ENCODE measurements at regions not wholly inside any gene's neighbourhood (a gene's known extent, or its start where the extent isn't known, plus 50 kb on each side); places are given as distances from the start of the nearest gene placed in this dataset.
"Not testable (repeated sequence)": the region's sequence is repeated elsewhere in the genome, so short reads cannot be mapped to it uniquely, and the experiment has no call there.

DNA sequence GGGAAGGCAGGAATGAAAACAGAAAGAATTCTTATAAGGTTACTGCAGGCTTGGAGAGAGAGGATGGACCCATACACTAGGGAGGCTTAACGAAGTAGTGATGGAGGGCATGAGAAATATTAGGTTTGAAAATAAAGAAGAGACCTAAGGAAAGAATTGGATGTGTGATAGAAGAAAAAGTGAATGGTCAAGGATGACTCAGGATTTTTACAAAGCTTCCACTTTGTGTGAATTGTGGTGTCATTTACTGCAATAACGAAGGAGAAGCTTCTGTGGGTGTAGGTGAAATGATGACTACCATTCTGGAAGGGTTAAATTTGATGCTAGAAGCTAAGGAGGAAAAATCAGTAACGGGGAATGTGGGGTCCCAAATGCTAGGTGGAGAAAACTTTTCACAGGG is 191.2 kb downstream of the UTRN start:
- no peak for DNase-seq (ENCODE audit: low read depth)

DNA sequence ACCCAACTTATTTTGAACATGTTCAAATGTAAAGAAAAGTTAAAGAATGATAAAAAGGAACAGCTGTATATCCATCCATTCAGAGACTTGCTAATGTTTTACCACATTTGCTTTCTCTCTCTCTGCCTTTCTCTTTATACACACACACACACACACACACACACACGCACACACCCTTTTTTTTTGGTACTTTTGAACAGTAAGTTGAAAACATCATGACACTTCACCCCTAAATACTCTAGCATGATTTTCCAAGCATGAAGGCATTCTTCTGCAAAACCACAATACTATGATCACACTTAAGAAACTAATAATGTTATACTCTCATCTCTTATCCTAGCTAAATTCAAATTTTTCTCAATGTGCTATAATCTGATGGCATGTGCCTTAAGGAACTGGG is 192.3 kb downstream of the UTRN start:
- no peak for DNase-seq (ENCODE audit: low read depth)

DNA sequence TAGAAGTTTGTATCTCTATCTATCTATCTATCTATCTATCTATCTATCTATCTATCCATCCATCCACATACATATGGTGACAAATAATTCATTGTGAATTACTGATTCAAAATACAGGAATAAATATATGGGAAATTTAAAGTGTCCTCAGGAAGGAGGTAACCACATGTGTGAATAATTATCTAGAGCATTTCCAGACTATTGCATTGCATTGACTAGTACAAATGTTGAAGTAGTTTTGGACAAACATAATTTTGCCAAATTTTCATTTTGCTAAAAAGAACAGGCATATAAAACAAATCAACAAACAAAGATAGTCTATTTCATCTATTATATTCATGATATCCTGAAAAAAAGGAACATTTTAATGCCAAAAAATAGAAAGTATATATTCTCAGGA is 192.7 kb downstream of the UTRN start:
- DNase-seq (ENCODE audit: low read depth) = no peak

DNA sequence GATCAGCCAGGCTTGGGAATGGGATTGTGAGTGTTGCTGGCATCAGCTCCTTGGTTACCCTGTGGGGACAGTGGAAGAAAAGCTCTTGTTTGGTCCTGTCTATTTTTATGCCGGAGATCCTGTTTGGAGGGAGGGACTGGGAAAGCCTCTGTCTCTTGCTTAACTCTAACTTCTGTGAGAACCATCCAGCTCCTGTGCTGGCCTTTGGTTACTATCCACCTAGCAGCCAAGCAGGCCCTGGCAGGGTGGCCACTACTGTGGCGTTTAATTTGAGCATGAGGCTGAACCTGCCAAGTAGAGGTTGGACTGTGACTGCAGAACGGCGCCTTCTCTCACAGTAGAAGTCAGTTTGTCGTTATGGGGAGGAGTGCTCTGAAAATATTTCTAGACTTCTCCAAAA is 193.3 kb downstream of the UTRN start:
- no peak for DNase-seq (ENCODE audit: low read depth)

DNA sequence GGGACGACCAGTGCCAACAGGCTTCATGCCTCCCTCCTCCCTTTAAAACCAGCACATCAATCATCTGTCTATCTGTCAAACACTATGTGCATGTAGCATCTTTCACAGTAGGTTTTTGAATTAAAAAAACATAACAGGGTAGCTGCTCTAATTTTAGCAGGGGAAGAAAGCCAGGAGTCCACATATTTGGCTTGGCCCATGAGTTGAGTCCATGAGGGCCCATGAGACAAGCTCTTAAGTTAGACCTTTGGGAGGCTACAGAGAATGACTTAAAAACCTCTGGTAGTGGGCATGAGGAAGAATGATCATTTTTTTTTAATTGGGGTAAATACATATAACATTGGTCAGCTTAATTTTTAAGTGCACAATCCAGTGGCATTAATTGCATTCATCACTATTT is 194.9 kb downstream of the UTRN start:
- no peak for DNase-seq (ENCODE audit: low read depth)

DNA sequence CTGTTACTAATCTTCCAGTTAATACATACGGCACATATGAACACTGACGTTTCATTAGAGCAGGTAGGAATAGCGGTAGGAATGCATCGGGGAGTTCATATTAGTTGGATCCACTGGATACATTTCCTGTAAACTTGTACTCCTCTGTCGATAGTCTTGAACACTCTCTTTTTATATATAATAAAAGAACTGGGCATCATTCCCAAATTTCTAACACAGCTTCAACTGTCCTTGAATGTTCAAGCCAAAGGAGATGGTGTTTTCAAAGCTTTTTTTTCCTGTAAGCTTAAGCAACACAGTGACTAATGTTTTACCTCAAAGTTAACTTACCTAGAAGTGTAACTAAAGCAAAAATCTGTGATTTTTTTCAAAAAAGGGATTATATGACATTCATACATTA is 195.3 kb downstream of the UTRN start:
- DNase-seq (ENCODE audit: low read depth) = no peak

DNA sequence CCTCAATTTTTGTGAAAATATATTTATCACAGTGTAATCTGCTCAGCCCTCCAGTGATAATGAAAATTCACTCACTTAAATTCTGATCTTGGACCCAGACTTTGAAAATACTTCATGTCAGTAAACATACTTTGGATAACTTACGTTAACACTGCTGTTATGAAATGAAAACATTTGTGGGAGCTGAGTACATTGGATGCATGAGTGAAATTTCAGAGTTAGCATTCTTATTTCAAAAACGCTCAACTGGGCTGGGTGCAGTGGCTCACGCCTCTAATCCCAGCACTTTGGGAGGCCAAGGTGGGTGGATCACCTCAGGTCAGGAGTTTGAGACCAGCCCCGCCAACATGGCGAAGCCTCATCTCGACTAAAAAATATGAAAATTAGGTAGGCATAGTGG is 196.4 kb downstream of the UTRN start:
- no peak for DNase-seq (ENCODE audit: low read depth)

DNA sequence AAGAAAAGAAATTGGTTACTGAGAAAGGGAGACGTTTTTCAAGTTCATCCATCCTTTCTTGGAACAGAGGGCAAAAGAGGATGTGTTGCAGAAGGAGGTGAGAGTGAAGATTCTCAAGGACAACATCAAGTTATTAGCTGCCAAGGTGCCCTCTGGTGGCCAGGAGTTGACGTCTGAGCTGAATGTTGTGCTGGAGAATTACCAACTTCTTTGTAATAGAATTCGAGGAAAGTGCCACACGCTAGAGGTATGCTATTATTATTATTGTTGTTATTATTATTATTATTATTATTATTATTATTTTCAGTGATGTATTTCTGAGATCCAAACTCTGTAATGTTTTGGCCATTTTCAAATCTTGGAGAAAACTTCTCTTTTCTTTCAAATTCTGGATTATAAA is 197.0 kb downstream of the UTRN start:
- DNase-seq (ENCODE audit: low read depth) = peak; percentile 23

DNA sequence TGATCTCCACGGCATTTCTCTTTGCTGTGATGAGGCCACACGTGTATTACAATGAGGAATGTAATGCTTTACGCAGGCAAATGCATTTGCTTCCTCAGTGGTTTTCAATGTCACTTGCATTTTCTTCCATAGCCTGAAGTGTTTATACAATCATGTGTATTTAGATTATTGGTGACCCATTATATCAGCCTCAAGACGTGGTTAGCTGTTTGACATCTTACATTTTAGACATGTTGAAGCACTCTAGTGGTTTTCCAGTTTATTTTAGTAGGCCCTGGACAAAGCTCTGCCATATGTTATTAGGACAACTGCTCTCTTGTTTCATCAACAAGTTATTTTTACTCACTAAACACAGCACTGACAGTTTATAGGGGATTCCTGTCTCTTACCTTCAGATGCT is 200.4 kb downstream of the UTRN start:
- DNase-seq (ENCODE audit: low read depth) = no peak

DNA sequence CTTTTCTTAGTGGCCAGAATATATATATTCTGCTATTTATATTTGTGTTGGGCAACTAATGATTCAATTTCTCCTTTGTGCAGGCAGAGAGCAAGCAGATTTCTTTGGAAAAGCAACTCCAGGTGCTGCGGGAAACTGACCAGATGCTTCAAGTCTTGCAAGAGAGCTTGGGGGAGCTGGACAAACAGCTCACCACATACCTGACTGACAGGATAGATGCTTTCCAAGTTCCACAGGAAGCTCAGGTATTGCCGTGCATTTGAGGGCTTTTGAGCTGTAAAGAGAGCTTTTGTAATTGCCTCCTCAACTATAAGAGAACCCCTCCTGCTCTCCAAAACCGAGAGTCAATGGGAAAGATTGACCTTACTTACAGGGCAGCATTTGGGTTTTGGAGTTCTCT is 203.5 kb downstream of the UTRN start:
- DNase-seq (ENCODE audit: low read depth) = no peak

DNA sequence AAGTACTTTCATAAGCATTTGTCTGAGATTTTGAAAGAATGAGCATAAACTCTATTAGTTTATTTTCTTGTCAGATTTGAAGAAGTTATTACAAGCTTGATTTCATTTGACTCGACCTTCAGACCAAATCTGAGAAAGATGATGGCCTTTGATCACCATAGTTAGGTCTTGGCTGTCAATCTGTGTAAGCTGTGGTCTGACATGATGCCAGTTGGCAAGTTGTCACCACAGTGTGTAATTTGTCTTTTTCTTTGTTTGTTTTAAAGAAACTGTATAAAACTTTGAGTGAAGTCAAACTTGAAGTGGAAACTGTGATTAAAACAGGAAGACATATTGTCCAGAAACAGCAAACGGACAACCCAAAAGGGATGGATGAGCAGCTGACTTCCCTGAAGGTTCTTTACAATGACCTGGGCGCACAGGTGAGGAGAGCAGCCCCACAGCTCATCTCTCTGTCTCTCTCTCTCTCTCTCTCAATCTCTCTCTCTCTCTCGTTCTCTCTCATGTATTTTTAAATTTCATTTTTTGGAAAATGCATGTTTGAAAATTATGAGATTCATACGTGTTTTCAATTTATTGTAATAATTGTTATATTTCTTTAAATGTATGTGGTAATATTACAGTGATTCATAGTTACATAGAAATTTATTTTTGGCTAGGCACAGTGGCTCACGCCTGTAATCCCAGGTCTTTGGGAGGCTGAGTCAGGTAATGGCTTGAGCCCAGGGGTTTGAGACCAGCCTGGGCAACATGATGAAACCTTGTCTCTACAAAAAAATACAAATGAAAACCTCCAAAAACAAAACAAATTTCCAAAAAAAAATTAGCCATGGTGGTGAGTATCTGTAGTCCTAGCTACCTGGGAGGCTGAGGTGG is 208.1 kb downstream of the UTRN start:
- DNase-seq (ENCODE audit: low read depth) = no peak

DNA sequence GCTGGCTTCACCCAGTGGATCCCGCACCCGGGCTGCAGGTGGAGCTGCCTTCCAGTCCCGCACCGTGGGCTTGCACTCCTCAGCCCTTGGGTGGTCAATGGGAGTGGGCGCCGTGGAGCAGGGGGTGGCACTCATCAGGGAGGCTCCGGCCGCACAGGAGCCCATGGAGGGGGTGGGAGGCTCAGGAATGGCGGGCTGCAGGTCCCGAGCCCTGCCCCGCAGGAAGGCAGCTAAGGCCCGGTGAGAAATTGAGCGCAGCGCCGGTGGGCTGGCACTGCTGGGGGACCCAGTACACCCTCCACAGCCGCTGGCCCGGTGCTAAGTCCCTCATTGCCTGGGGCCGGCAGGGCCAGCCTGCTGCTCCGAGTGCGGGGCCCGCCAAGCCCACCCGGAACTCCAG is 209.9 kb downstream of the UTRN start:
- DNase-seq (ENCODE audit: low read depth) = not testable (repeated sequence)

DNA sequence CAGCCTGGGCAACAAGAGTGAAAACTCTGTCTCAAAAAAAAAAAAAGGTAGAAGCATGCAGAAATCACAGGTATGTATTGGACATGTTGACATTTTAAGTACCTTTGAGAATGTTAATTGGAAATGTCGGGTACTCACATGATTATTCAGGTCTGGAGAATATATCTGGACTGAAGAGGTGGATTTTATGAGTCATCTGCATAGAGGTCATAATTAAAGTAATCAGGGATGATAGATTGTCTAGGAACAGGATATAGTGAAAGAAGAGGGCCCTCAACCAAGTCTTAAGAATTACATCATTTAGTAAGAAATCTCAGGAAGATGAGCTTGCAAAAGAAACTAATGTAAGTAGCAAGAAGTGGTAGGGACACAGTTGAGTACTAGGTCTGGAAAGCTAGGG is 212.5 kb downstream of the UTRN start:
- DNase-seq (ENCODE audit: low read depth) = no peak

DNA sequence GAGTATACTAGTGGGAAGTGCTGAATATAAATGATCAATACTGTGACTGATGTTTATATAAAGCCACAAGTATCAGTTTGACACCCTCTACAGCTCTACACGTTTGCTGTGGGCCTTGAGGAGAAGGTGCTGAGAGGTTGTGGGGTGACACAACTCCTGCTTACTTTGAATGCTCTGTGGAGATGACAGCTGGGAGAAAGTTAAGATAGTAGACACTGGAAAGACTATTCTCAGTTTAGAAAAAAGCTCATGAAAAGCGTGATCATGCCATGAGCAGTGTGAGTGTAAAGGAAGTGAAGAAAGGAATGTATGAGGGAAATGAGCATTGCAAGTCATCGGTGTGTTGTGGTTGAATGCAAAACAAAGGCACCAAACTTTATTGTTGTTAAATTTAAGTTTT is 215.8 kb downstream of the UTRN start:
- DNase-seq (ENCODE audit: low read depth) = no peak

DNA sequence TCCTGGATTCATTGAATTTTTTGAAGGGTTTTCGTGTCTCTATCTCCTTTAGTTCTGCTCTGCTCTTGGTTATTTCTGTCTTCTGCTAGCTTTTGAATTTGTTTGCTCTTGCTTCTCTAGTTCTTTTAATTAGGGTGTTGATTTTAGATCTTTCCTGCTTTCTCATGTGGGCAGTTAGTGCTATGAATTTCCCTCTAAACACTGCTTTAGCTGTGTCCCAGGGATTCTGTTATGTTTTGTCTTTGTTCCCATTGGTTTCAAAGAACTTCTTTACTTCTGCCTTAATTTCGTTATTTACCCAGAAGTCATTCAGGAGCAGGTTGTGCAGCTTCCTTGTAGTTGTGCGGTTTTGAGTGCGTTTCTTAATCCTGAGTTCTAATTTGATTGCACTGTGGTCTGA is 220.1 kb downstream of the UTRN start:
- not testable (repeated sequence) for DNase-seq (ENCODE audit: low read depth)

DNA sequence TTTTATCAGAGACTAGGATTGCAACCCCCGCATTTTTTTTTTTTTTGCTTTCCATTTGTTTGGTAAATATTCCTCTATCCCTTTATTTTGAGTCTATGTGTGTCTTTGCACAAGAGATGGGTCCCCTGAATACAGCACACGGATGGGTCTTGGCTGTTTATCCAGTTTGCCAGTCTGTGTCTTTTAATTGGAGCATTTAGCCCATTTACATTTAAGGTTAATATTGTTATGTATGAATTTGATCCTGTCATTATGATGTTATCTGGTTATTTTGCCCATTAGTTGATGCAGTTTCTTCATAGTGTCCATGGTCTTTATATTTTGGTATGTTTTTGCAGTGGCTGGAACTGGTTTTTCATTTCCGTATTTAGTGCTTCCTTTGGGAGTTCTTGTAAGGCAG is 220.9 kb downstream of the UTRN start:
- DNase-seq (ENCODE audit: low read depth) = not testable (repeated sequence)

DNA sequence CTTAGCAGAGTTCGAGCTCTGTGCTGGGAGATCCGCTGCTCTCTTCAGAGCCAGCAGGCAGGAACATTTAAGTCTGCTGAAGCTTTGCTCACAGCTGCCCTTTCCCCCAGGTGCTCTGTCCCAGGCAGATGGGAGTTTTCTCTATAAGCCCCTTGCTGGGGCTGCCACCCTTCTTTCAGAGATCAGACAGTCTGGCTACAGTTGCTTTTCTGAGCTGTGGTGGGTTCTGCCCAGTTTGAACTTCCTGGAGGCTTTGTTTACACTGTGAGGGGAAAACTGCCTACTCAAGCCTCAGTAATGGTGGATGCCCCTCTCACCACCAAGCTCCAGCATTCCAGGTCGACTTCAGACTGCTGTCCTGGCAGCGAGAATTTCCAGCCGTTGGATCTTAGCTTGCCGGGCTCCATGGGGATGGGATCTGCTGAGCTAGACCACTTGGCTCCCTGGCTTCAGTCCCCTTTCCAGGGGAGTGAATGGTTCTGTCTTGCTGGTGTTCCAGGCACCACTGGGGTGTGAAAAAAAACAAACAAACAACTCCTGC is 222.7 kb downstream of the UTRN start:
- not testable (repeated sequence) for DNase-seq (ENCODE audit: low read depth)

DNA sequence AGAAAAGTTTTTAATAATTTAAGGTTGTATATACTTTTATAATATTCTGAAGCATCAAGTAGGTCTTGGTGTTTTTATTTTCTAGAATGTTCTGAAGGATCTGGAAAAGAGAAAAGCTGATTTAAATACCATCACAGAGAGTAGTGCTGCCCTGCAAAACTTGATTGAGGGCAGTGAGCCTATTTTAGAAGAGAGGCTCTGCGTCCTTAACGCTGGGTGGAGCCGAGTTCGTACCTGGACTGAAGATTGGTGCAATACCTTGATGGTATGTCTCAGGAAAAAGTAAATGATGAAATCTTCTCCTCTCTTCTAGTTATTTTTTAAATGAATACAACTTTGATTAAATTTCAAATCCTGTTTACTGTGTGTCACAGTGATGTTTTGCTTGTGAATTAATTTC is 225.7 kb downstream of the UTRN start:
- no peak for DNase-seq (ENCODE audit: low read depth)

DNA sequence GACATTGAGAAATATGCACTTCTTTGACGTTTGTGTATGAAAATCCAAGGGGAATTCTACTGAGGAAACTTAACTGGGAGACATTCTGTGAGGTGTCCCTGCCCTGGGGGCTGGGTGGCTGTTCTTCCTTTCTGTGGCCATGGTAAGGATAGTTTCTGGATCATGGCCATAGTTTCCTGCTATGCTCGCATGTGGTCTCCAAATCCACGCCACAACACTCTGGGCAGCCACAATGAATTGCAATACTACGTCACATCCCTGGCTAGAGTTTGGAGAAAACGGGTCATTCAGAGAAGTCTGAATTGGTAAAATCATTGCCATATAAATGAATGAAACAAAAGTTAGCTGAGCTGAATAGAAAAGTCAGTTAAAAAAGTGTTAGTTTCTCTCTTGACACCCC is 230.6 kb downstream of the UTRN start:
- no peak for DNase-seq (ENCODE audit: low read depth)

DNA sequence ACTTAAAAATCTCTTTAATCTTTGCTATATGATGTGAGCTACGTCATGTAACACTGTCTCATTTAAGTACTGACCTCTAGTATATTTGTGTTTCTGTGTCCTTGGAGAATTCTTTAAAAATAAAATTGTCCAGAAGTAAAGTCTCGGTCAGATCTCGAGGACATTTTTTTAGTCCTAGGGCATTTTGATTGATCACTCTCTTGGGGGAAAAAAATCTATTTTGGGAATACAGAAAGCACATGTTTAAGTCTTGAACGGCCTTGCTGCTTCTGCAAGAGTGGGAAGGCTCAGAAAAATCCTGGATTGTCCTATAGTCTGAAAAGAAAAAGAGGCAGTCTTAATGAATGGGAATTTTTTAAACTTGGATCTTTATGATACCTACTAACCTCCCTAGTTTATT is 234.3 kb downstream of the UTRN start:
- DNase-seq (ENCODE audit: low read depth) = no peak

DNA sequence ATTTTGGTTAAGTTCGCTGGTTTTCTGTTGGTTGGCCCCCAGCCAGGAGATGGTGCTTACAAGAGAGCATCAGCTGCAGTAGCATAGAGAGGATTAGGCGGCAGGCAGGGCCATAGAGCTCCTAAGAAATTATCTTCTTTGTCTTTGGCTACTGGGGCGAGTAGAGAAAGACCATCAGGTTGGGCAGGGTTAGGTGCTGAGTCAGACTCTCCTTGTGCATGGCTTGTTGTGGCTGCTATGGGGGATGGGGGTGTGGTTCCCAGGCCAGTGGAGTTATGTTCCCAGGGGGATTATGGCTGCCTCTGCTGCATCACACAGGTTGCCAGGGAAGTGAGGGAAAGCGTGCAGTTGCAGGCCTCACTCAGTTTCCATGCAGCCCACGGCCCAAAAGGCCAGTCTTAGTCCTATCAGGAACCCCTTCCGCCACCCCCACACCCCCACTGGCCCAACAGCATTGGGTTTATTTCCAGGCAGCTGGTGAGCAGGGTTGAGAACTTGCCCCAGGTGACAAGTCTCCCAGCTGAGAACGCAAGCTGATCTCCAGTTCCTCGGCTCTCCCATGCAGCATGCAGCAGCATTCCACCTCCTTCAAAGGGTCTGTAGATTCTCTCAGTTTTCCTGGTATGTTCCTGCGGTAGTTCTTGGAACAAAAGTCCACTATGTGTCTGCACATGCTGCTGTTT is 243.7 kb downstream of the UTRN start:
- no peak for DNase-seq (ENCODE audit: low read depth)

DNA sequence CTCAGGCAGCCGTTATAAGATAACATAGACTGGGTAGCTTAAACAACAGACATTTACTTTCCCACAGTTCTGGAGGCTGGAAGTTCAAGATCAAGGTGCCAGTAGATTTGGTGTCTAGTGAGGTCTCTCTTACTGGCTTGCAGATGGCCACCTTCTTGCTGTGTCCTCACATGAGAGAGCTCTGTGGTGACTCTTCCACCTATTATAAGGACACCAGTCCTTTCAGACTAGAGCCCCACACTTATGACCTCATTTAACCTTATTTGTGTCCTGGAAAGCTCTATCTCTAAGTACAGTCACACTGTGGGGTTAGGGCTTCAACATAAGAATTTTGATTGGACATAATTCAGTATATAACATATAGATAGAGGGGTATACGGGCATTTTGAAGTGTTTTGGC is 245.0 kb downstream of the UTRN start:
- no peak for DNase-seq (ENCODE audit: low read depth)

DNA sequence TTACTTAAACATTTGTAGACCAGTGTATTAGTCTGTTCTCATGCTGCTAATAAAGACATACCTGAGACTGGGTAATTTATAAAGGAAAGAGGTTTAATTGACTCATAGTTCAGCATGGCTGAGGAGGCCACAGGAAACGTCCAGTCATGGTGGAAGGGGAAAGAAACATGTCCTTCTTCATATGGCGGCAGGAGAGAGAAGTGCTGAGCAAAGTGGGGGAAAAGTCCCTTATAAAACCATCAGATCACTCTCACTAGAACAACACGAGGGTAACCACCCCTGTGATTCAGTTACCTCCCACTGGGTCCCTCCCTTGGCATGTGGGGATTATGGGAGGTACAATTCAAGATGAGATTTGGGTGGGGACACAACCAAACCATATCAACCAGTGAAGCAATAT is 247.1 kb downstream of the UTRN start:
- not testable (repeated sequence) for DNase-seq (ENCODE audit: low read depth)

All from stimulated activated CD8-positive, alpha-beta memory T cell treated with anti-CD3 and anti-CD28 coated beads, Interleukin-12 subunit alpha, Interleukin-12 subunit beta, amount 100 ng/mL, for 4 hours (primary cell).